ENCODE measurements at regions not wholly inside any gene's neighbourhood (a gene's known extent, or its start where the extent isn't known, plus 50 kb on each side); places are given as distances from the start of the nearest gene placed in this dataset.
"Not testable (repeated sequence)": the region's sequence is repeated elsewhere in the genome, so short reads cannot be mapped to it uniquely, and the experiment has no call there.

DNA sequence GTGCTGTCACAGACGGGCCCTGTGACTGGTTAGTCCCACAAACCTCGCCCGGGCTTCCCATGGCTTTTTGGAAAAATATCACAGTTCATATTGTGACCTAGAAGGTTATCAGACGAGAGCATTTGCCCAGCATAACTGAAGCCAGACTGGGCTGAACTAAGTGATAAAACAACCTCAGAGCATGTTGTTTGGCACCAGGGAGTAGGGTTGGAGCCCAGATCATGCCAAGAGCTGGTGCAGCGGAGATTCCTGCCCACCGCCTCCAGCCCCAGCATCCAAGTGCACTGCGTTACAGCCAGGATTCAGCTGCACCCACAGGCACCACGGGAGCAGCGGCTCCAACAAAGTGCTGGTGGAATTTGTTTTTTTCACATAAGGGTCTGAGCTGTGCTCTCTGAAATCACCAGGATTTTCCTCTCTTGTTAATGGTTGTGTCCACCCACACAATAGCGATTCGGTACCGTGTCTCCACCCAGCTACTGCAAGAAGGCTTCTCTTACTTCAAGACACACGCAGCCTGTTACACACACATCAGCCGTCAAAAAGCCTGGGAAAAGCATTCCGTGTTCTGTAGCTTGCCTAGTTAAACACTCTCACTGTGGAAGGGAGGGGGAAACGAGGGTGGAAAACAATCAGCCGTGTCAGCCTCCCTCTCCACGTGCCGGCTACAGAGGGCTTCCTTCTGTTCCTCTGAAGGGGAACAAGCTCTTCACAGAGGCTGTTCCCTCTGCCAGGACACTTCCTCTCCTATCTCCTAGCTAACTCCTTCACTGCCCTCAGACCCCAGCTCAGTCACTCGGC is 273.8 kb downstream of the C16orf95 start:
- peak; percentile 4 for DNase-seq

DNA sequence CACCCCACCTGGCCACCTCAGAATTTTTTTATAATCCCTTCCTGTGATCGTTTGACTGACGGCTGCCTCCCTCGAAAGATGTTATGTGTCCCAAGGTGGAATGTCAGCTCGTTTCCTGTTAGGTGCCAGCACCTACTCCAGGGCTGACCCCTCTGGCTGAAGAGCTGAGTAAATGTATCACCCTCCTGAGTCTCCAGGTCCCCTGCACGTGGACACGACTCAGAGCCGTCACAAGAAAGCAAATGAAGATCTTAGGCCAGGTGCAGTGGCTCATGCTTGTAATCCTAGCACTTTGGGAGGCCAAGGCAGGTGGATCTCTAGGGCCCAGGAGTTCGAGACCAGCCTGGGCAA is 273.2 kb downstream of the C16orf95 start:
- no peak for DNase-seq

DNA sequence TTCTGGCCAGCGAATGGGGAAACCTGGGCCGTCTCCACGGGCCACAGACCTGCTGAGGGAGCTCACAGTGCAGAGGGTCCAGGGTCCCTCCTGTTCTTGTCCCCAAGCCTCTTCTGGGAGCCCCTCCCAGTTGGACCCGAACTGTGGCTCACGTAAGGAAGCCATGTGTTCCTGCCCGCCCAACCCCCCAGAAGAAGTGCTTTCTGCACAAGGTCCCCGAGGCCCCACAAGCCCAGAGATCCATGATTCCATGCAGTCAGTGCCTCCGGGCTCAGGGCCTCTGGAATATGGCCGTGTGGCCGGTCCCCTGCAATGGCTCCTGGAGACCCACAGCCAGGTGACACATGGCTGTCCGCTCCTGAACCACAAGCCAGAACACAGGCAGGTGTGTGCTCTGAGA is 272.4 kb downstream of the C16orf95 start:
- DNase-seq: no peak

DNA sequence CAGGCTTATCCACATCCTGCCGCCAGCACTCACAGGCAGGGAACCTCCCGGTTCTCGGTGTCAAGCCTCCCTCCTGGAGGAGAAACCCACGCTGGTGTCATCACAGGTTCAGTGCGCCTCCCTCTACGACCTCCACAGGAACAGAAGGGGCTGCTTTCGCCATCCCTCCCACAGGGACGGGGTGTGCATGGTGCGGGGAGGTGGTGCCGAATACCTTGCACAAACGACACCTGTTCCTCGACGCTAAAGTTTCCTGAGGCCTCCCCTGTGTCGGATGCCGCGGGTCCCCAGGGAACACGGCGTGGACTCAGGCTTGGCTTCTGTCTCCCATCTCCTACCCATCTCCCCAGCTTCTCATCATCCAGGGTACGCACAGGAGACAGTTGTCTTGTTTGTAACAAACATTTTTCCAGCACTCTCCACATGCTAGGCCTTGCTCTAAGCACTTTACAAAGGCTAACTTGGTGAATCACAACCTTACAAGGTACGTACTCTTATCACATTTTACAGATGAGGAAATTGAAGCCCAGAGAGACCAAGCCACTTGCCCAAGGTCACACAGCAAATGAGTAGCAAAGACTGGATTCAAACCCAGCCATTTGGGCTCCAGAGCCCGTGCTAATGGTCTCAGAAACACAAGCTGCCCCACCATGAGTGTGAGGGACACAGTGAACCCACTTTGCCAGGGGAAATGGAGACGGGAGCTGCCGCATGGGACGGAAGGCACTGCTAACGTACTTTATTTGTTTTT is 271.6 kb downstream of the C16orf95 start:
- DNase-seq: no peak

DNA sequence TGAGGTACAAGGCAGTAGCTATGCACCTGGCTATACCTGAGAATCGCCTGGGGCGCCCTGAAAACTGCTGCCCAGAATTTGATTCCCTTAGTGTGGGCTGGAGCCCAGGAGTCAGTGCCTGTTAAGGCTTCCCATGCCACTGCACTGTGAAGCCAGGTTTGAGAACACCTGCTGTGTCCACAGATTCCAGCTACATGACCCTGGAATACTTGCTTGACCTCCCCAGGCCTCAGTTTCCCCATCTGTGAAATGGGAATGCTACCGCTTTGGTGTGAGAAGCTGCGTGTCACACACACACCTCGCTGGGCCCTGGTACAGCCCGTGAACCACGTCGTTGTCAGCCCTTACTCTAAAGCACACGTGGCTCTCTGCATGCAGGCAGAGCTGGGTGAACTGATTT is 271.0 kb downstream of the C16orf95 start:
- no peak for DNase-seq

DNA sequence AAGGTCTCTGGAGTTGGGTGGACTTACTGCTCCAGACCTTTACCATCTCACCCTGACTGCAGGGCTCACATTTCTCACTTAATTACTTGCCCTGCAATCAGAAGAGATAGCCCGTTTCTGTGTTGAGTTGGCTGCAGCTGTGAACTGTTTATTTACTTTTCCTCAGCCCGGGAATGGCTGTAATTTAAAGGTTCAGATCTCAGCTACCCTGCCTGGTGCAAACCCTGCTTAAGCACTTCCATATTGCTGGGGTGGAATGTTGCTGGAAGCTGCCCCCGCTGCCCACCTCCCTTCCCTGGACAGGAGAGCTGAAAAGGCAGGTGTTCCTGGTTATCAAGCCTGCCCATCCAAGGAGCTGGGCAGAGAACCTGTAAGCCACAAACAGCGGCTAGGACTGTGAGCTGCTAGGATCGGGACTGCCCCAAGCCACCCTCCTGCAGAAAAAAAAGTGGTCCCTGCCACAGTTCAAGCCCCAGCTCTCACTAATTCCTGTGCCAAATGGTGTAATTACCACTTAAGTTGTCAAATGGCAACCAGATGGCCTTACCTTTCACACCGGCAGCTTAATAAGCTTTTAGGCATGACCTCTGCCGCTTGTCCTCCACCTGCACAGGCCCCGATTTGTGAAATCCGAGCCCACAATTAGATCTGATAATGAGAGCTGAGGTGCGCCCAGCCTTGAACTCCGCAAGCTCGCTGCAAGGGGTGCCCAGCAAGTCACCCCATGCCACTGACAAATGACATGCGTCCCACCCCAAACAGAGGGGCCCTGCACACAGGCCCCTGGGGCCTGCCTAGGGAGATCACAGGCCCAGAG is 269.8 kb downstream of the C16orf95 start:
- no peak for DNase-seq

DNA sequence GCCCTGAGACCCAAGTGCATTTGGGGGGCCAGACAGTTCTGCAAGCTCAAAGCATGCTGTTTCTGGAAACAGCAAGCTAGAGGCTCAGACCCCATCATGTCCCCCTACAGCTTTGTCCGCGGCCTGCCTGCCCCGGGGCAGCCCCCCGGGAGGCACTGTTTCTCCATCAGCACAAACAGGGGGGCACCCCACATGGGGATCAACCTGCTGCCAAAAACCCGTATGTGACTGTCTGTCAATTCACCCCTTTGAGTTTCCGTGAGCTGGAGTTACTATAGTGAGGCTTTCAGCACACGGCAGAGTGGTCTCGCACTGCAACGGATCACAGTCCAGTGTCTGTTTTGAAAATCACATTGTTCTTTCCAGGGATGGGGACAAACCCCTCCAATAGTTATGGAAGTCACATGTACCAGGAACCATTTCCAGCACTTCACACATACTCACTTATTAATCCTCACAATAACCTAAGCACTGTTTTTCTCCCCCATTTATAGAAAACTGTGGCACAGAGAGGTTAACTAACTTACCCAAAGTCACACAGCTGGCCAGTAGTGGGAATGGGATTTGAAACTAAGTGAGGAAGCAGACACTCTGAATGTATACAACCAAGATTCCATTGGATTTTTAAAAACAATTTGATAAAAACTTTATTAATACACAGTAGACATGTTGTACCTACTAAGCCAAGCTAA is 269.0 kb downstream of the C16orf95 start:
- DNase-seq: no peak

DNA sequence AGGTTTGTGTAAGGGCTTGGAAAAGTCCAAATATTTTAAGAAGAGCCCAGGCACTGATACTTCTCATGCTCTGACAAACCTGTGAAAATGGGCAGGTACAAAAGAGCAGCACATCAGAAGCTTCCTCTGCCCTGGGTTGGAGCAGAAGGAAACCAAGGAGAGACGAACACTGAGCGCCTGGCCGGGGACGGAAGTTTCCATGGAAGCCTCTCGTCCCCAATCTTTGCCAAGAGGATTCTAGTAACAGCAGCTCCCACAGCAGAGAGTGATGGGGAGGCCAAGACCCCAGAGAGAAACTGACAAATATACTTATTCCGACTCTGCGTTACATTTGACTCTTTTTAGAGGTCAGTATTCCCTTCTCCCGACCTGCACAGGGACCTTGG is 268.5 kb downstream of the C16orf95 start:
- no peak for DNase-seq

DNA sequence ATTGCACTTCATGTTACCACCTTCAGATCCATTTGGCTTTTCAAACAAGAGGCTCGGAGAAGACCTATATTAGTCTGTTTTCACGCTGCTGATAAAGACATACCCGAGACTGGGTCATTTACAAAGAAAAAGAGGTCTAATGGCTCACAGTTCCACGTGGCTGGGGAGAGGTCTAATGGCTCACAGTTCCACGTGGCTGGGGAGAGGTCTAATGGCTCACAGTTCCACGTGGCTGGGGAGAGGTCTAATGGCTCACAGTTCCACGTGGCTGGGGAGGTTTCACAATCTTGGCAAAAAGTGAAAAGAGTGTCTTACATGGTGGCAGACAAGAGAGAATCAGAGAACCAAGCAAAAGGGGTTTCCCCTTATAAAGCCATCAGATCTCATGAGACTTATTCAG is 268.0 kb downstream of the C16orf95 start:
- DNase-seq: not testable (repeated sequence)

DNA sequence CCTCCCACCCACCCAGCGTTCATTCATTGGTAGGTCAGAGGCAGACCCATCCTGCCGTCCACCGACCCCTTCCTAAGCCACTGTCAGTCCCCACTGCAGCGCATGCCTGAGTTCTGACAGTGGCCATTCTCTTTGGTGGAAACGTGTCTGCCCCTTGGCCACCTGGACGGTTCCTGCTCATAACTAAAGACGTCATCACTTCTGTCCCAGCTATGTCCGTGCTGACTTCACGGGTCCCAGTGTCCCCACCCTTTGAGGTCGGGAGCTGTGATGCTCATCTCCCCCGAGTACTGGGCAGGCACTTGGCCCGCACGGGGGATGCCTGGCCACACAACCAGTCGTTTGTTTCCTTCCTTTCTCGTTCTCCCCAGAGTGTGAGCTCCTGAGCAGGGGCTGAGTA is 267.1 kb downstream of the C16orf95 start:
- no peak for DNase-seq

DNA sequence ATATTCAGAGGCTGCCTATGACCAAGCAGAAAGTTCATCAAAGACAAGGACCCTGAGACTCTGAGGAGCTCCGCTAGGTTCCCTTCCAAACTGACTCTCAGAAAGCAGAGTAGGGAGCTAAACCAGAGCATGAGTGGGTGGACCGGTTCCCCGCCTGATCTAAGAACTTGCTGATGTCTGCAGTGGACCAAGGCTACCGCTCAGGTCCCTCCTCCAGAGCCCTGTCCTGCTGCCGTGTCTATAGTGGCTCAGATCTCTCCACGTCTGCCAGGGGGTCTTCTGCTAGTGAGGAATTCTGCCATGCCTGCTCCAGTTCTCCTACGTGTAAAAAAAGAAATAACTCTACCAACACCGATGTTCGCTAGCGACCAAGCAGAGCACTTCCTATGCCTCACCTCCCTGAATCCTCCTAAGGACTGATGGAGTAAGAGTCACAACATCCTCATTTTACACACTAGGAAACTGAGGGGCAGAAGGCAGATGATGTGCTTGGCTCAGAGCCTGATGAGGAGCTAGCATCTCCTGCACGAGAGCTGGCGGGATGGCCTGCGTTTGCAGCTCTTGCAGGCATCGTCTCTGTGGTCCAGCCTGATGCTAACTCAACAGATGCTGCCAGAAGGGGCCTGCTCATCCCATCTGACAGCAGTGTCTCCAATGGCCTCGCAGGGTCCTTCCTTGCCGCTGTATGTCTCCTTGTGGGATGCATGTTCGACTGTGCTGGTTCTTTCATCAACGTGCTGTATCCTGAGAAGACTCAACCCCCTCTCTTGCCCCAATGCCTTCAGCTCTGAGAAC is 265.5 kb downstream of the C16orf95 start:
- DNase-seq: no peak

DNA sequence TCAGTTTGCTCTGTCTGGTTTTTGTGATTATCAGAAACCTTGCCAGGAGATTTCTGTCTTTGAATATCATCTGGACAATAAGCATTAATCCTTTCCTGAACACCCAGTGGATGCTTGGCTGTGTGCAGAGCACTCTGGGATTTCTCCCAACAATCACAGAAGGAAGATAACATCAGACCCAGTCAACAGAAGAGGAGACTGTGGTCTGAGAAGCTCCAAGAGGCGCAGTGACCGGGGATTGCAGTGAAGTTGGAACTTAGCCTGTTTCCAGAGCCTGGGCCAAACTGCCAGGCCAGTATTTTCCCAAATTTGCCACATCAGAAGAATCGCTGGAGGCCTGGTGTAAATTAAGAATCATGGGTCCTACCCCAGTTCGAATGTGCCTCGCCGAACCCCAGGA is 264.7 kb downstream of the C16orf95 start:
- no peak for DNase-seq

DNA sequence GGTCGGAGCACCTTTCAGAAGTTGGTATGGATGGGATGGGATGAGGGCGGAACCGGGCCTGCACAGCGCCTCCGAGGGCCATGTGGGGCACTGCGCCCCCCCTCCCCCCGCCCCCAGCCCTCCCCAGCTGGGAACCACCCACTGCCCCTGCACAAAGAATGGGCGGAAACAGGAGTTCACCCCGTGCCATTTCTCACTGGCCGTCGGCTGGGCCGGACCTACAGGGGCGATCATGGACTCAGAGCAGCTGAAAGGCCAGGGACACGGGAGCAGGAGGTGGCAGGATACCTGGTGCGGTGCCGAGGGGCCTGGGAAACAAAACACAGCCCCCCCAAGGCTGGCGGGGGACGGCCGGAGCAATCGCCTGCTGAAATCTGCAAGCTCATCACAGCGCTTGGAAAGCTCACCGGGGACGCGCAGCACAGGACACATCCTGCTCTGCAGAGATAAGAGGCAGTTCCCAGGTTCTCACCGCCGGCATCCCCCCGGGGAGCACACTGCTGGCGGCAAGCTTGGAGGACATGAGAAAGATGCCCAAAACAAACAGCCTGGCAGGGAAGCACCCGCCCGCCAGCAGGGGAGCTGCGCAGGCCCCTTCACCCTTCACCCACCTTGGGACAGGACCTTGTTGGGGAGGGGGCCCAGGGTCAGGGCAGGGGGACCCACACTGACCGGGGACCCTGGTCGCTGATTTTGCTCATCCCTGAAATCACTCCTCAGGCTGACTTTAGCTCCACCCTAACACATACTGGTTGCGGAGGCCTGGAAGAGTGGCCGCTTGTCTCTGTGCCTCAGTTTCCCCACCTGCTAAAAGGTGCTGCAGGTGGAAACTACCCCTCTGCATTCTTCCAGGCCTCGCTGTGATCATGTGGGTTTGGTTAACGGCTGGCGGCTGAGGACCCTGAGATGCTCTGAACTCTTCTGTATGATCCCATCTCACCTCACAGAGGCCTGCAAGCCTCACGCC is 263.9 kb downstream of the C16orf95 start:
- peak; percentile 64 for DNase-seq

DNA sequence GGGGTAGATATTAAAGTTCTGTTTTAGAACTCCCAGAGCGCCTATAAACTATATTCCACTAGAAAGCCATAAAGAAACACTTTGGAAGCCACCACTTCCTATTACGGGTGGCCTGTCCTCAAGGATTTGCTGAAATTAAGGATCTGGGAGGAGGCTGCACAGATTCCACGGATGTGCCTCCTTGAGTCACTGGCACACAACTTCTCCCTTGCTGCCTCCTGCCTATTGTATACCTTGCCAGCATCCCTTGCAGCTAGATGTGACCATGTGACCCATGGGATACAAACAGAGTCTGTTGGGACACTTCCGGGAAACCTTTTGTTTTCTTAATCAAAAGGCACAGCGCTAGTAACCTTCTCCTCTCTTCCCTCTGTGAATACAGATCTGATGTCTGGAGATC is 263.0 kb downstream of the C16orf95 start:
- DNase-seq: no peak

DNA sequence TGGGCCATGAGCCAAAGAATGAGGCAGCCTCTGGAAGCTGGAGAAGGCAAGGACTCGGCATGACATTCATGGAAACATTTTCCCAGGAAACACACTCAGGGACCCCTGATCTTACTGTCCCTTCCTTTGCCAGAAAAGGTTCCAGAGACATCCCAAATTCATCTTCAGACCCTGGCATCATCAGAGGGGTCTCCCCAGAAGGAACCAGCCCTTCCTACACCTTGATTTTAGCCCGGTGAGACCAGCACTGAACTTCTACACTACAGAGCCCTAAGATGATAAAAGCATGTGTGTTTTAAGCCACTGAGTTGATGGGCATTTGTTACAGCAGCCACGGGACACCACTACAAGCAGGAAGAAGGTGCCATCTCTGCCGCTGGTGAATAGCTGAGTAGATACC is 262.3 kb downstream of the C16orf95 start:
- no peak for DNase-seq

DNA sequence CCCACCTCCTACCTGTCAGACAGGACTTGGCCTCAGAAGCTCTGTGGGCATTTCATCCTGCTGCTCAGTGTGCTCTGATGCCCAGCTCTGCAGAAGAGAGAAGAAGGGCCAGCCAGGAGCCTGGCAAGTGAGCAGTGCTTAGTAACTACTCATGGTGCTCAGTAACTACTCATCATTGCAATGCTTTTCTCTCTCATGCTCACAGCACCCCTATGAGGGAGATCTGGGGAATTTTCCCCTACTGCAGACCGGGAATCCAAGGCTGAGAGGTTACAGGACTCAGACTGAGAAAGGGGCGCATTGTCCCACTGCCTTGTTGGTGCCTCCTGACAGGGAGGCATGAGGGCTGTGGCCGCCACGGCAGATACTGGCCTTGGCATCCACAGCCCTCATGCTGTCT is 261.1 kb downstream of the C16orf95 start:
- no peak for DNase-seq

DNA sequence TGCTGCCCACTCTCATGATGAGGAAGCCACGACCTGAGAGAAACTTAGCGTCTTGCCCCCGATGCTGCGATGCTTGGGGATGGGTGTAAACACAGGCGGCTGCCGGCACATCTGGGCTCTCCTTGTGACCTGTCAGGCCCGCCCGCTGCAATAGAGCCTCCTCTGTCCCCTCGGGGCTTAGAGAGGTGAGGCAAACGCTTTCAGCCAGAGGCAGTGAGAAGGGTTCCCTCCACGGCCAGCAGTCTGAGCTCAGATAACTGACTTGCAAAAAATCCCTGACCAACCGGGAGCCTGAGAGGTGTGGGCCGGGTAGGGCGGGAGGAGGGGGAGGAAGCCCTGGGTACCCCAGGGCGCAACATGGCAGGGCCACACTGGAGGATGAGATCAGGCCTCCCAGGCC is 260.6 kb downstream of the C16orf95 start:
- DNase-seq: no peak

DNA sequence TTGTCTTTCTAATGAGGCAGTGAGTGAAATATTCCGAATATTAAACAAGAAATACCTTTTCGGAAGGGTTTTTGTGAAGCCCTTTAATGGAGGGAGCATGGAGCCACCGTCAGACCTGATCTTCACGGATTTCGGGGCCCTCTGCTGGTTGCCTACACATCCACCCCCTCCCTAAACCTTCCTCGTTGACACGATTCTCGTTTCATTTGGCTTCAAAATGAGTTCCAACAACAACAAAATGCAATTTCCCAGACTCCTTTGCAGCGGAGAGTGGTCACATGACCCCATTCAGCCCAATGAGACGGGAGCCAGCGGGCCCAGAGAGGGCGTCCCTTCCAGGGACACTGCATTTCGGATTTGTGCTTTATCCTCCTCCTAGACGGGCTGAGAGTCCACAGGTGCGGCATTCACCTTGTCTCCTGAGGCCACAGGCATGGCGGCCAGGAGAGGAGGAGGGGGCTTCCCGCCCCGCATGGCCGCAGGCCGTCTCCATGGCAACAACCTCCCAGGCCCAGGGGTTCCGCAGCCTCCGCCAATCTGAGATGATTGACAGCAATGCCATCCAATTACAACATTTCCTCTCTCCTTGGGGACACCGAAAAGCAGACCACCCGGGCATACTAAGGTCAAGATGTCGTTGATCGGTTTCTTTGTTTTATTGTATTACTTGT is 259.8 kb downstream of the C16orf95 start:
- no peak for DNase-seq

DNA sequence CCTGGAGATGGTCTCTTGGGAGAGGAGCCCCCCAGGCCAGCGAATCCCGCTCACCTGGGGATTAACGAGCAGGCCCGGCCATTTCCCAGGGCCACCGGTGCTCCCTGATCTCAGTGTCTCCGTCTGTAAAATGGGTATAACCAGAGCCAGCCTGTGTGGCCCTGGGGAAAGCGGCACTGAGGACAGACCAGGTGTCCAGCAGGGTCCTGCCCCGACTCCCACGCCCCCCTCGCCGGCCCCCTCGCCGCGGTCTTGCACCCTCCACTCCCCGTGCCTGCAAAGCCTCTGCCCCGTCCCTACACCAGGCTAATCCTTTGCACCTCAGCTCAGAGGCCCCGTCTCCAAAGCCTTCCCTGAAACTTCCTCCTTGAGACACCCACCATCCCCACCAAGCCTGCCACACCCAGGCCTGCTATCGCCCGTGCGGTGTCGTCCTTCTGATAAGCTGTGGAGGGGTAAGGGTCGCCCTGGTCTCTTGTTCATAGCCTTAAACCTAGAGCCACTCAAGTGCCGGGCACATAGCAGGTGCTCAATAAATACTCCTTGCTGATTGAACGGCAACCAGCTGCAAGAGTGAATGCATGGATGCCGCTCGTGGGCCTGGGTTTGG is 259.1 kb downstream of the C16orf95 start:
- no peak for DNase-seq

DNA sequence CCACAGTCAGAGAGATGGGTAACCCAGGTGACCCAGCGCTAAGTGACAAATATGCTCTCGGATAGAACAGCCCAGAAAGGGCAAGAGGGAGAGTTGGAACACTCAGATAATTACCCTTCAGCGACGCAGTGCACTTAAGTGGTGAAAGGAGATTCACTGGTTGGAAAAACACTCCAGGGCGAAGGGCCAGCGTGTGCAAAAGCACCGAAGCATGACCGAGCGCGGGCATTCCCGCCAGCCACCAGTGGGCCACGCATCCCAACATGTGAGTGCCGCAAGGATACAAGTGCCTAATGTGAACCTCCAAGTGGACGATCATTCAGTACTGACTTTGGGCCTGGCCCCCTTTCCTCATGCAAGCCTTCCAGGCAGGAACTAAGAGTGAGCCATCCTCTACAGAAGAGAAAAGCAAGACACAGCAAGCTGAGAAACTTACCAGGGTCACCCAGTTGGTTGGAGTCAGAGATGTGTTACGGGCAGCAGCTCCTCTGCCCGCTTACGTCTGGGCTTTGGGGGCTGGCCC is 258.4 kb downstream of the C16orf95 start:
- DNase-seq: no peak

Data from hematopoietic multipotent progenitor cell treated with erythropoietin and hydrocortisone succinate and interleukin-3 and kit ligand, for 8 days (in vitro differentiated cells).